Kidney glomerular epithelial cell (primary cell): ENCODE measurements at regions not wholly inside any gene's neighbourhood (a gene's known extent, or its start where the extent isn't known, plus 50 kb on each side); places are given as distances from the start of the nearest gene placed in this dataset.
"Not testable (repeated sequence)": the region's sequence is repeated elsewhere in the genome, so short reads cannot be mapped to it uniquely, and the experiment has no call there.

Experiments
- DNase-seq: peaks from one replicate; lab custom pipeline; 2025; lab: John Stamatoyannopoulos, UW

GRCh38 chr13:103676329-103676728 is 610.1 kb upstream of the SLC10A2 start:
- DNase-seq: no peak

GRCh38 chr13:103671547-103671946 is 605.3 kb upstream of the SLC10A2 start:
- no peak for DNase-seq

GRCh38 chr13:103663996-103664395 is 597.8 kb upstream of the SLC10A2 start:
- no peak for DNase-seq

- no peak for DNase-seq
Measured at GRCh38 chr13:103656311-103656710, 590.1 kb upstream of the SLC10A2 start.

- DNase-seq: no peak
Measured at GRCh38 chr13:103640606-103641005, 574.4 kb upstream of the SLC10A2 start.

GRCh38 chr13:103639326-103639725 is 573.1 kb upstream of the SLC10A2 start:
- DNase-seq: no peak

GRCh38 chr13:103638706-103639105 is 572.5 kb upstream of the SLC10A2 start:
- DNase-seq: no peak

- no peak for DNase-seq
Measured at GRCh38 chr13:103634066-103634465, 567.8 kb upstream of the SLC10A2 start.

GRCh38 chr13:103625194-103625593 is 559.0 kb upstream of the SLC10A2 start:
- no peak for DNase-seq

GRCh38 chr13:103618151-103618550 is 551.9 kb upstream of the SLC10A2 start:
- DNase-seq: no peak

- DNase-seq: no peak
Measured at GRCh38 chr13:103615771-103616170, 549.6 kb upstream of the SLC10A2 start.

GRCh38 chr13:103614761-103615160 is 548.5 kb upstream of the SLC10A2 start:
- DNase-seq: no peak

GRCh38 chr13:103607995-103608394 is 541.8 kb upstream of the SLC10A2 start:
- no peak for DNase-seq

- no peak for DNase-seq
Measured at GRCh38 chr13:103605546-103606326, 539.5 kb upstream of the SLC10A2 start.

- not testable (repeated sequence) for DNase-seq
Measured at GRCh38 chr13:103599870-103600269, 533.7 kb upstream of the SLC10A2 start.

GRCh38 chr13:103598671-103599070 is 532.5 kb upstream of the SLC10A2 start:
- no peak for DNase-seq

- DNase-seq: no peak
Measured at GRCh38 chr13:103573446-103573845, 507.2 kb upstream of the SLC10A2 start.

GRCh38 chr13:103568314-103568713 is 502.1 kb upstream of the SLC10A2 start:
- DNase-seq: no peak

GRCh38 chr13:103557878-103558277 is 491.7 kb upstream of the SLC10A2 start:
- no peak for DNase-seq

- DNase-seq: no peak
Measured at GRCh38 chr13:103556681-103557080, 490.5 kb upstream of the SLC10A2 start.

- no peak for DNase-seq
Measured at GRCh38 chr13:103547914-103548313, 481.7 kb upstream of the SLC10A2 start.

GRCh38 chr13:103546271-103546670 is 480.1 kb upstream of the SLC10A2 start:
- no peak for DNase-seq

- DNase-seq: no peak
Measured at GRCh38 chr13:103542648-103543047, 476.4 kb upstream of the SLC10A2 start.

- no peak for DNase-seq
Measured at GRCh38 chr13:103540382-103540765, 474.2 kb upstream of the SLC10A2 start.
